Smooth muscle cell (in vitro differentiated cells): ENCODE measurements at regions not wholly inside any gene's neighbourhood (a gene's known extent, or its start where the extent isn't known, plus 50 kb on each side); places are given as distances from the start of the nearest gene placed in this dataset.

ENCODE experiments used
- DNase-seq: peaks from one replicate; lab custom pipeline; 2025; ENCODE audit not compliant: unreplicated experiment; lab: John Stamatoyannopoulos, UW
- H2AFZ ChIP-seq: fragments of 200-600 bp; sonication (generic); 2 replicates; pipeline ENCODE4 v1.6.0; 2016; ENCODE audit warnings: antibody characterized with exemption, low read depth, mild to moderate bottlenecking
- H3F3A ChIP-seq: fragments of 200-600 bp; sonication (generic); 2 replicates; pipeline ENCODE4 v1.6.0; 2017; ENCODE audit warnings: antibody characterized with exemption, low read depth
- H3K27ac ChIP-seq: fragments of 200-600 bp; sonication (generic); 2 replicates; pipeline ENCODE4 v1.5.1; 2016; ENCODE audit warnings: low read depth, mild to moderate bottlenecking
- H3K27me3 ChIP-seq: fragments of 200-600 bp; sonication (generic); 2 replicates; pipeline ENCODE4 v1.6.1; 2016; ENCODE audit warnings: low read depth, mild to moderate bottlenecking
- H3K36me3 ChIP-seq: fragments of 200-600 bp; sonication (generic); 2 replicates; pipeline ENCODE4 v1.5.1; 2016; ENCODE audit warnings: low read depth
- H3K4me1 ChIP-seq: fragments of 200-600 bp; sonication (generic); 2 replicates; pipeline ENCODE4 v1.5.1; 2016; ENCODE audit warnings: low read depth
- H3K4me2 ChIP-seq: fragments of 200-600 bp; sonication (generic); 2 replicates; pipeline ENCODE4 v1.6.0; 2016; ENCODE audit warnings: mild to moderate bottlenecking
- H3K4me3 ChIP-seq: fragments of 200-600 bp; sonication (generic); 2 replicates; pipeline ENCODE4 v1.5.1; 2016; ENCODE audit warnings: mild to moderate bottlenecking
- H3K79me2 ChIP-seq: fragments of 200-600 bp; sonication (generic); 2 replicates; pipeline ENCODE4 v1.6.0; 2016; ENCODE audit warnings: low read depth, mild to moderate bottlenecking
- H3K9ac ChIP-seq: fragments of 200-600 bp; sonication (generic); 2 replicates; pipeline ENCODE4 v1.6.0; 2016; ENCODE audit warnings: low read depth
- H3K9me3 ChIP-seq: fragments of 200-600 bp; sonication (generic); replicated peaks from 2 replicates; pipeline ENCODE4 v1.5.1; 2016; ENCODE audit warnings: low read depth
- H4K20me1 ChIP-seq: fragments of 200-600 bp; sonication (generic); 2 replicates; pipeline ENCODE4 v1.6.0; 2016; ENCODE audit warnings: low read depth
- CTCF ChIP-seq: fragments of 200-600 bp; sonication (generic); IDR thresholded peaks from 2 replicates; pipeline ENCODE4 v1.5.1; 2017; ENCODE audit warnings: borderline replicate concordance, mild to moderate bottlenecking, antibody characterized with exemption; ENCODE audit not compliant: insufficient read depth, poor library complexity, severe bottlenecking
- WGBS: methylation state at CpG from one replicate; pipeline ENCODE4 v1.1.7; 2016; ENCODE audit warnings: low lambda C conversion rate; 5-methylcytosine and 5-hydroxymethylcytosine counted together

- H3K4me1 ChIP-seq: no peaks in the 10 kb centered on the region
- H2AFZ ChIP-seq: no peak overlapping the region
- H3F3A ChIP-seq: no peaks in the 10 kb centered on the region
- H3K9ac ChIP-seq: no peak overlapping the region
- no peak overlapping the region for H3K27ac ChIP-seq
- no peak for TF ChIP-seq CTCF
- no peaks in the 10 kb centered on the region for H3K27me3 ChIP-seq
- no peak overlapping the region for H3K4me3 ChIP-seq
- H3K36me3 ChIP-seq: no peaks in the 10 kb centered on the region
- H3K9me3 ChIP-seq: no peaks in the 10 kb centered on the region
- no peak overlapping the region for H3K4me2 ChIP-seq
- no peaks in the 10 kb centered on the region for H3K79me2 ChIP-seq
- H4K20me1 ChIP-seq: no peaks in the 10 kb centered on the region
- no peak for DNase-seq
These were observed 1528.6 kb downstream of the EFNA5 start for GRCh38 chr5:106142116-106142515.

GRCh38 chr5:106140101-106140500 is 1530.6 kb downstream of the EFNA5 start:
- no peaks in the 10 kb centered on the region for H3K79me2 ChIP-seq
- no peak for DNase-seq
- H3F3A ChIP-seq: no peaks in the 10 kb centered on the region
- no peak for TF ChIP-seq CTCF
- no peak overlapping the region for H3K27ac ChIP-seq
- H3K4me3 ChIP-seq: no peak overlapping the region
- no peaks in the 10 kb centered on the region for H3K9me3 ChIP-seq
- no peaks in the 10 kb centered on the region for H3K27me3 ChIP-seq
- H3K4me2 ChIP-seq: no peak overlapping the region
- H3K36me3 ChIP-seq: no peaks in the 10 kb centered on the region
- no peak overlapping the region for H2AFZ ChIP-seq
- H4K20me1 ChIP-seq: no peaks in the 10 kb centered on the region
- no peaks in the 10 kb centered on the region for H3K4me1 ChIP-seq
- no peak overlapping the region for H3K9ac ChIP-seq
- WGBS: 88% methylated on average over 2 of the region's 2 CpGs

- Histone ChIP-seq H3F3A (no peaks in the 10 kb centered on the region), H3K27me3 (no peaks in the 10 kb centered on the region), H3K9me3 (no peaks in the 10 kb centered on the region), H3K79me2 (no peaks in the 10 kb centered on the region), H3K4me1 (no peaks in the 10 kb centered on the region), H3K27ac (no peak overlapping the region), H3K36me3 (no peaks in the 10 kb centered on the region), H3K9ac (no peak overlapping the region), H2AFZ (no peak overlapping the region), H3K4me2 (no peak overlapping the region), H3K4me3 (no peak overlapping the region), H4K20me1 (no peaks in the 10 kb centered on the region)
- TF ChIP-seq CTCF: no peak
- no peak for DNase-seq
- 91% methylated on average over 2 of the region's 2 CpGs for WGBS
These were observed 1534.7 kb downstream of the EFNA5 start for GRCh38 chr5:106136061-106136460.

GRCh38 chr5:106135473-106135872 is 1535.3 kb downstream of the EFNA5 start:
- Histone ChIP-seq H3K4me2 (no peak overlapping the region), H3K79me2 (no peaks in the 10 kb centered on the region), H3K27me3 (no peaks in the 10 kb centered on the region), H3K4me3 (no peak overlapping the region), H3K9ac (no peak overlapping the region), H2AFZ (no peak overlapping the region), H4K20me1 (no peaks in the 10 kb centered on the region), H3K36me3 (no peaks in the 10 kb centered on the region), H3K27ac (no peak overlapping the region), H3K4me1 (no peaks in the 10 kb centered on the region), H3K9me3 (no peaks in the 10 kb centered on the region), H3F3A (no peaks in the 10 kb centered on the region)
- WGBS: 94% methylated on average over 1 of the region's 1 CpG
- no peak for DNase-seq
- no peak for TF ChIP-seq CTCF
